ENCODE measurements at regions not wholly inside any gene's neighbourhood (a gene's known extent, or its start where the extent isn't known, plus 50 kb on each side); places are given as distances from the start of the nearest gene placed in this dataset.

DNA sequence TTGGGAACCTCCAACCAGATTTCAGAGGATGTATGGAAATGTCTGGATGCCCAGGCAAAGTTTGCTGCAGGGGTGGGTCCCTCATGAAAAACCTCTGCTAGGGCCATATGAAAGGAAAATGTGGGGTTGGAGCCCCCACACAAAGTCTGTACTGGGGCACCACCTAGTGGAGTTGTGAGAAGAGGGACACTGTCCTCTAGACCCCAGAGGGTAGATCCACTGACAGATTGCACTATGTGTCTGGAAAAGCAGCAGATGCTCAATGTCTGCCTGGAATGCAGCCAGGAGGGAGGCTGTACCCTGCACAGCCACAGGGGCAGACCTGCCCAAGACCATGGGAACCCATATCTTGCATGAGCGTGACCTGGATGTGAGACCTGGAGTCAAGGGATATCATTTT is 573.7 kb upstream of the NXPH2 start:
- Histone ChIP-seq H3K79me2 (replicated peaks; ENCODE audit: insufficient read depth, low read length) (no peaks in the 10 kb centered on the region), H3K4me2 (ENCODE audit: low read length) (no peak overlapping the region), H3K9me3 (ENCODE audit: low read length) (peaks cover 5% of the 10 kb centered on the region), H3K4me3 (ENCODE audit: low read length) (no peak overlapping the region), H2AFZ (ENCODE audit: low read depth, low read length) (no peak overlapping the region), H3K9me2 (ENCODE audit: insufficient read depth, low read length) (no peaks in the 10 kb centered on the region), H3K27ac (ENCODE audit: low read length) (no peak overlapping the region), H3F3A (ENCODE audit: insufficient read depth, low read length, poor library complexity, severe bottlenecking) (no peaks in the 10 kb centered on the region), H3K9ac (ENCODE audit: low read length) (no peak overlapping the region), H4K20me1 (ENCODE audit: insufficient read depth) (no peaks in the 10 kb centered on the region), H3K36me3 (ENCODE audit: insufficient read depth, low read length) (no peaks in the 10 kb centered on the region), H3K27me3 (ENCODE audit: insufficient read depth, low read depth, low read length) (no peaks in the 10 kb centered on the region)
- TF ChIP-seq, protein P1, sequence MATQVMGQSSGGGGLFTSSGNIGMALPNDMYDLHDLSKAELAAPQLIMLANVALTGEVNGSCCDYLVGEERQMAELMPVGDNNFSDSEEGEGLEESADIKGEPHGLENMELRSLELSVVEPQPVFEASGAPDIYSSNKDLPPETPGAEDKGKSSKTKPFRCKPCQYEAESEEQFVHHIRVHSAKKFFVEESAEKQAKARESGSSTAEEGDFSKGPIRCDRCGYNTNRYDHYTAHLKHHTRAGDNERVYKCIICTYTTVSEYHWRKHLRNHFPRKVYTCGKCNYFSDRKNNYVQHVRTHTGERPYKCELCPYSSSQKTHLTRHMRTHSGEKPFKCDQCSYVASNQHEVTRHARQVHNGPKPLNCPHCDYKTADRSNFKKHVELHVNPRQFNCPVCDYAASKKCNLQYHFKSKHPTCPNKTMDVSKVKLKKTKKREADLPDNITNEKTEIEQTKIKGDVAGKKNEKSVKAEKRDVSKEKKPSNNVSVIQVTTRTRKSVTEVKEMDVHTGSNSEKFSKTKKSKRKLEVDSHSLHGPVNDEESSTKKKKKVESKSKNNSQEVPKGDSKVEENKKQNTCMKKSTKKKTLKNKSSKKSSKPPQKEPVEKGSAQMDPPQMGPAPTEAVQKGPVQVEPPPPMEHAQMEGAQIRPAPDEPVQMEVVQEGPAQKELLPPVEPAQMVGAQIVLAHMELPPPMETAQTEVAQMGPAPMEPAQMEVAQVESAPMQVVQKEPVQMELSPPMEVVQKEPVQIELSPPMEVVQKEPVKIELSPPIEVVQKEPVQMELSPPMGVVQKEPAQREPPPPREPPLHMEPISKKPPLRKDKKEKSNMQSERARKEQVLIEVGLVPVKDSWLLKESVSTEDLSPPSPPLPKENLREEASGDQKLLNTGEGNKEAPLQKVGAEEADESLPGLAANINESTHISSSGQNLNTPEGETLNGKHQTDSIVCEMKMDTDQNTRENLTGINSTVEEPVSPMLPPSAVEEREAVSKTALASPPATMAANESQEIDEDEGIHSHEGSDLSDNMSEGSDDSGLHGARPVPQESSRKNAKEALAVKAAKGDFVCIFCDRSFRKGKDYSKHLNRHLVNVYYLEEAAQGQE (IDR thresholded peaks at IDR 0.05; ENCODE audit: borderline replicate concordance): no peak
- no peak for TF ChIP-seq RAD21 (conservative IDR thresholded peaks at IDR 0.05)
- TF ChIP-seq SMC3 (conservative IDR thresholded peaks at IDR 0.05; ENCODE audit: poor library complexity): no peak
- TF ChIP-seq EP300 (conservative IDR thresholded peaks at IDR 0.05; ENCODE audit: poor library complexity, severe bottlenecking): no peak
- no peak for TF ChIP-seq MXI1 (conservative IDR thresholded peaks at IDR 0.05; ENCODE audit: poor library complexity, severe bottlenecking)
- no peak for TF ChIP-seq POLR2AphosphoS5 (IDR thresholded peaks at IDR 0.05)
- TF ChIP-seq EZH2 (IDR thresholded peaks at IDR 0.05; ENCODE audit: borderline replicate concordance, insufficient read depth, low read length, poor library complexity, severe bottlenecking): no peak

- no peaks in the 10 kb centered on the region for H3F3A ChIP-seq (ENCODE audit: insufficient read depth, low read length, poor library complexity, severe bottlenecking)
- TF ChIP-seq, protein P2, sequence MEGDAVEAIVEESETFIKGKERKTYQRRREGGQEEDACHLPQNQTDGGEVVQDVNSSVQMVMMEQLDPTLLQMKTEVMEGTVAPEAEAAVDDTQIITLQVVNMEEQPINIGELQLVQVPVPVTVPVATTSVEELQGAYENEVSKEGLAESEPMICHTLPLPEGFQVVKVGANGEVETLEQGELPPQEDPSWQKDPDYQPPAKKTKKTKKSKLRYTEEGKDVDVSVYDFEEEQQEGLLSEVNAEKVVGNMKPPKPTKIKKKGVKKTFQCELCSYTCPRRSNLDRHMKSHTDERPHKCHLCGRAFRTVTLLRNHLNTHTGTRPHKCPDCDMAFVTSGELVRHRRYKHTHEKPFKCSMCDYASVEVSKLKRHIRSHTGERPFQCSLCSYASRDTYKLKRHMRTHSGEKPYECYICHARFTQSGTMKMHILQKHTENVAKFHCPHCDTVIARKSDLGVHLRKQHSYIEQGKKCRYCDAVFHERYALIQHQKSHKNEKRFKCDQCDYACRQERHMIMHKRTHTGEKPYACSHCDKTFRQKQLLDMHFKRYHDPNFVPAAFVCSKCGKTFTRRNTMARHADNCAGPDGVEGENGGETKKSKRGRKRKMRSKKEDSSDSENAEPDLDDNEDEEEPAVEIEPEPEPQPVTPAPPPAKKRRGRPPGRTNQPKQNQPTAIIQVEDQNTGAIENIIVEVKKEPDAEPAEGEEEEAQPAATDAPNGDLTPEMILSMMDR (IDR thresholded peaks at IDR 0.05; ENCODE audit: poor library complexity, severe bottlenecking): no peak
- TF ChIP-seq EZH2 (IDR thresholded peaks at IDR 0.05; ENCODE audit: borderline replicate concordance, insufficient read depth, low read length, poor library complexity, severe bottlenecking) (no peak), EP300 (conservative IDR thresholded peaks at IDR 0.05; ENCODE audit: poor library complexity, severe bottlenecking) (no peak), SMC3 (conservative IDR thresholded peaks at IDR 0.05; ENCODE audit: poor library complexity) (no peak), RAD21 (conservative IDR thresholded peaks at IDR 0.05) (no peak), TAF1 (IDR thresholded peaks at IDR 0.05; ENCODE audit: low read depth) (no peak)
- TF ChIP-seq, protein P1 (IDR thresholded peaks at IDR 0.05; ENCODE audit: borderline replicate concordance): no peak
Measured at GRCh38 chr2:139317259-139317658, 537.1 kb upstream of the NXPH2 start.

More at GRCh38 chr2:139317259-139317658, 537.1 kb upstream of the NXPH2 start:
- Histone ChIP-seq H3K9me3 (ENCODE audit: low read length) (no peaks in the 10 kb centered on the region), H3K9ac (ENCODE audit: low read length) (no peak overlapping the region), H3K9me2 (ENCODE audit: insufficient read depth, low read length) (no peaks in the 10 kb centered on the region), H3K4me3 (ENCODE audit: low read length) (no peak overlapping the region), H3K27me3 (ENCODE audit: insufficient read depth, low read depth, low read length) (no peaks in the 10 kb centered on the region), H4K20me1 (ENCODE audit: insufficient read depth) (no peaks in the 10 kb centered on the region), H3K36me3 (ENCODE audit: insufficient read depth, low read length) (no peaks in the 10 kb centered on the region), H2AFZ (ENCODE audit: low read depth, low read length) (no peak overlapping the region), H3K27ac (ENCODE audit: low read length) (no peak overlapping the region), H3K4me2 (ENCODE audit: low read length) (no peak overlapping the region), H3K79me2 (replicated peaks; ENCODE audit: insufficient read depth, low read length) (no peaks in the 10 kb centered on the region)
